ENCODE measurements at regions not wholly inside any gene's neighbourhood (a gene's known extent, or its start where the extent isn't known, plus 50 kb on each side); places are given as distances from the start of the nearest gene placed in this dataset.

DNA sequence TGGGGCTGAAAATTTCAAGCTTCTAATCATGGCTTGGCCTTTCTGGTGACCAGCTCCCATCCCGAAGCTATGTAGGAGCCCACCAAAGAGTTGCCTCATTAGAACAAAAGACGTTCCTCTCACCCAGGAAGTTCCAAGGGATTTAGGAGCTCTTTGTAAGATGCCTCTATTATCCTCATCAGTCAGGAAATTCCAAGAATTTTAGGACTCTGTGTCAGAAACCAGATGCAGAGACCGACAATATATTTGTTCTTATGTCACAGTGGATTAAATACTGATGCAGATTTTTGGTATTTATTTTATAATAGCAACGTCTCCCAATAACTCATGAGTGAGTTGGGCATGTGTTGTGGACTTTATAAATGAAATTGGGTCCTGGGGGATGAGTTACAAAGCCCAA lies 91.8 kb upstream of the SKOR2 start:
- TF ChIP-seq, protein P1, sequence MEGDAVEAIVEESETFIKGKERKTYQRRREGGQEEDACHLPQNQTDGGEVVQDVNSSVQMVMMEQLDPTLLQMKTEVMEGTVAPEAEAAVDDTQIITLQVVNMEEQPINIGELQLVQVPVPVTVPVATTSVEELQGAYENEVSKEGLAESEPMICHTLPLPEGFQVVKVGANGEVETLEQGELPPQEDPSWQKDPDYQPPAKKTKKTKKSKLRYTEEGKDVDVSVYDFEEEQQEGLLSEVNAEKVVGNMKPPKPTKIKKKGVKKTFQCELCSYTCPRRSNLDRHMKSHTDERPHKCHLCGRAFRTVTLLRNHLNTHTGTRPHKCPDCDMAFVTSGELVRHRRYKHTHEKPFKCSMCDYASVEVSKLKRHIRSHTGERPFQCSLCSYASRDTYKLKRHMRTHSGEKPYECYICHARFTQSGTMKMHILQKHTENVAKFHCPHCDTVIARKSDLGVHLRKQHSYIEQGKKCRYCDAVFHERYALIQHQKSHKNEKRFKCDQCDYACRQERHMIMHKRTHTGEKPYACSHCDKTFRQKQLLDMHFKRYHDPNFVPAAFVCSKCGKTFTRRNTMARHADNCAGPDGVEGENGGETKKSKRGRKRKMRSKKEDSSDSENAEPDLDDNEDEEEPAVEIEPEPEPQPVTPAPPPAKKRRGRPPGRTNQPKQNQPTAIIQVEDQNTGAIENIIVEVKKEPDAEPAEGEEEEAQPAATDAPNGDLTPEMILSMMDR (IDR thresholded peaks at IDR 0.05) = no peak
- no peak for TF ChIP-seq ZFX (IDR thresholded peaks at IDR 0.05; ENCODE audit: borderline replicate concordance)
